HG02798 (cell line): ENCODE measurements at regions not wholly inside any gene's neighbourhood (a gene's known extent, or its start where the extent isn't known, plus 50 kb on each side); places are given as distances from the start of the nearest gene placed in this dataset.
"Not testable (repeated sequence)": the region's sequence is repeated elsewhere in the genome, so short reads cannot be mapped to it uniquely, and the experiment has no call there.

Experiments
- ATAC-seq: cut with Tn5 transposase; IDR thresholded peaks from one replicate; pipeline ENCODE4 v1.9.1; 2021; ENCODE audit warnings: mild to moderate bottlenecking; ENCODE audit not compliant: unreplicated experiment, poor library complexity

DNA sequence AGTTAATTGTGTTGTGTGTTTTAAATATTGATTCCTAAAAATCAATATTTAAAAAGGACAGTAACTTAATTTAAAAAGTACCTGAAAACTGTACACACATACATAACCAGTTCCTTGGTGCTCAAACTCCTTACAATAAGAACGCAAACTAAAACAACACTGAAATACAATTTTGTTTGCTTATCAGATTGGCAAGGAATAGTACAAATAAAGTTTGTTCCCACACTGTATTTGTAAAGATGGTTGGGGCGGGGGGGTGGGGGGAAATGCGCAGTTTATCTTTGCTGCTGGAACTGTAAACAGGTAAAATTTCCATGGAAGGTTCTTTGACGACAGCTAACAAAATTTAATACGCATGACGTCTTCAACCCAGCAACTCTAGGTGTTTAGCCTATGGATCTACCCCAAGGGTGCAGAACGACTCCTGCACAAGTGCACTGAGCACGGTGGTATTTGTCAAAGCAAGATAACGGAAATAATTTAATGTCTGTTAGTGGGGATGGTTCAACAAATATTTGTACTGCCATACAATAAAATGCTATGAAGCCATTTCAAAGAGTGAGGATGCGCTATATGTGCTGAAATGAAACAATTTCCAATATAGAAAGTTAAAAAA, 96.5 kb downstream of the ING1 start:
- ATAC-seq: no peak

DNA sequence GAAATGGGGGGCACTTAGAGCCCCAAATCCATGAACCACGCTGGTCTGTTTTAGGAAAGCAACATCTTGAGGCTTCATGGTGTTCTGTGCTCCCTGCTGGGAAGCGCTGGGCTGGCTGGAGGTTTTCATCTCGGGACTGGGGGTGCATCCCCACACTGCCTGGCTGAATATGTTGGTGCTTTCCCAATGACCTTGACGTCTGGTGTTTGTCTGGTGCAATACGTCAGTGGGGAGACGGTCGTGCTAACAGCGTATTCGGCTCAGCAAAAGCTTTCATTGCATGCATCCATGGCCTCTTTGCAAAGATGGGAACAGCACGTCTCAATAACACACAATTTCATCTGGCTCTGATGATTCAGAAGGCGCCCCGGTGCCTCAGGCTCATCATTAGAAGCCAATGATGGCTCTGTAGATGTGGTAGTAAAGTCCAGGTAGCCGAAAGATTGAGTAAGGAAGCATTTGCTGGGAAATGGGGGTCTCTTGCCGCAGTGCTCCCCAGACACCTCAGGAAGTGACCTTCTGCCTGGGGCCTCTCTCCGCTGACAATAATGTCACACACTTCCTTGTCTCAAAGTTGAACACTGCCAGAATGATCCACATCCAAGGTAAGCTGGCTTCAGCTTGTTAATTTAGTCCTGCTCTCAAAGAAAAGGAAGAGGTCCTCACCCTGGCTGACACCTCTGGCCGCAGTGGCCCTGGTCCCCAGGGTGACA, 97.7 kb downstream of the ING1 start:
- no peak for ATAC-seq

DNA sequence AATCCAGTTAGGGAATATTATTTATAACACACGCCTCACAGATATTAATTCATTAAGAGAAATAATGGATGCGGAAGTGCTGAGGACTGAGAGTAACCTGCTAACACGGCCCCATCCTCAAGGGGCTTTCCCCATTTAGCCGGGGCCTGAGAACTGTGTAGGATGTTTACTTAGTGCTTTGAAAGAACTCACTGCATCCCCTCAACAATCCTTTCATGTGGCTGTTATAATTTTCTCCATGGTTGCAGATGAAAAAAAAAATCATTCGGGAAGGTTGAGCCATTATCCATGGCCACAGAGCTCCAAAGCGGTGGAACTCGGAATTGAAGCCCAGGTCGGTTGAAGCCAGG, 98.2 kb downstream of the ING1 start:
- ATAC-seq: no peak

DNA sequence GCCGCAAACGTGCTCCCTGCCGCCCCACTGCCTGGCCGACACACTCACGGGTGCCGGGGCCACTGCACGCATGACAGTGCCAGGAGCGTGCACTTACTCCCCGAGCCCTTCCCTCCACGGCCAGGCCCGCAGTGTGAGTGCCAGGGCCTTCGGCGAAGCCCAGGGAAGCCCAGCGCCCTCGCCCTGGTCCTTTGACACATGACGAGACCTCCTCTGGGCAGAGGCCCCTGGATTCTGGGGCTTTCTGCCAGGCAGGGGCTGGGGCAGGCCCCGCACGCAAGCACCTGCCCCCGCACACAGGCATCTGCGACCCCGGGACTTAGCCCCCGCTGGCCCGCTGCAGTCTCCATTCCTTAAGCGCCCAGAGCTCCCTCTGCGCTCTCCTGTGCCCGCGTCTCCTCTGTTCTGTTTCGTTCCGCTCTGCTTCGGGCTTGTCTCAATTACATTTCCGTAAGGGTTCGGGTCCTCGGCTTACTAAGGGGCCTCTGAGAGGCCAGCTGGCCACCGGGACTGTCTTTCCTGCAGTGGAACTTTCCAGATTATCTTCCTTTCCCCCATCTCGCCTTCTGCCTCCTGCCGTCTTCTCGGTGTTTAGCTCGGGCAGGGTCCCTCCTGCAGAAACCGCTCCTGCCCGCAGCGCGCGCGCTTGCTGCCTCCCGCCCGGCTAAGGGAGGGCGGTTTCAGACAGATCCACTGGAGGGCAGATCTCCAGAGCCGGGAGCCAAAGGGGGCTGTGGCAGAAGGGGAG, 98.8 kb downstream of the ING1 start:
- ATAC-seq: no peak

DNA sequence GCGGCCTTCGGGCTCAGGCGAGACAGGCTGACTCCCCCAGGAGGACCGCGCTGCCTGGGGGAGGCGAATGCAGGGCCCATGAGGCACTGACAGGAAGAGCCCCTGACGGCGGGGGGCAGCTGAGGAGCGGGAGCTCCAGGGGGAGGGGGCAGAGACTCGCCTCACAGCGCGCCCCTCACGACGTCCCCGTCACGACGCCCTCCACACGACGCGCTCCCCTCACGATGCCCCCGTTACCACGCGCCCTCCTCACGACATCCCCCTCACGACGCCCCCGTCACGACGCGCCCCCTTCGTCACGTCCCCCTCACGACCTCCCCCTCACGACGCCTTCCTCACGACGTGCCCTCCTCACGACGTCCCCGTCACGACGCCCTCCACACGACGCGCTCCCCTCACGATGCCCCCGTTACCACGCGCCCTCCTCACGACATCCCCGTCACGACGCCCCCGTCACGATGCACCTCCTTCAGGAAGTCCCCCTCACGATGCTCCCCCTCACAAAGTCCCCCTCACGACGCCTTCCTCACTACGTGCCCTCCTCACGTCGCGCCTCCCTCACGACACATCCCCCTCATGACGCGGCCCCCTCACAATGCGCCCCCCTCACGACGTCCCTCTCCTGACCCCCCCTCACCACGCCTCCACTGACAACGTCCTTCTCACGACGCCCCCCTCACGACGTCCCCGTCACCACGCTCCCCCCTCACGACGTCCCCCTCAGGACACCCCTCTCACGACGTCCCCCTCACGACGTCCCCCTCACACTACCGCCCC, 99.6 kb downstream of the ING1 start:
- ATAC-seq: no peak

DNA sequence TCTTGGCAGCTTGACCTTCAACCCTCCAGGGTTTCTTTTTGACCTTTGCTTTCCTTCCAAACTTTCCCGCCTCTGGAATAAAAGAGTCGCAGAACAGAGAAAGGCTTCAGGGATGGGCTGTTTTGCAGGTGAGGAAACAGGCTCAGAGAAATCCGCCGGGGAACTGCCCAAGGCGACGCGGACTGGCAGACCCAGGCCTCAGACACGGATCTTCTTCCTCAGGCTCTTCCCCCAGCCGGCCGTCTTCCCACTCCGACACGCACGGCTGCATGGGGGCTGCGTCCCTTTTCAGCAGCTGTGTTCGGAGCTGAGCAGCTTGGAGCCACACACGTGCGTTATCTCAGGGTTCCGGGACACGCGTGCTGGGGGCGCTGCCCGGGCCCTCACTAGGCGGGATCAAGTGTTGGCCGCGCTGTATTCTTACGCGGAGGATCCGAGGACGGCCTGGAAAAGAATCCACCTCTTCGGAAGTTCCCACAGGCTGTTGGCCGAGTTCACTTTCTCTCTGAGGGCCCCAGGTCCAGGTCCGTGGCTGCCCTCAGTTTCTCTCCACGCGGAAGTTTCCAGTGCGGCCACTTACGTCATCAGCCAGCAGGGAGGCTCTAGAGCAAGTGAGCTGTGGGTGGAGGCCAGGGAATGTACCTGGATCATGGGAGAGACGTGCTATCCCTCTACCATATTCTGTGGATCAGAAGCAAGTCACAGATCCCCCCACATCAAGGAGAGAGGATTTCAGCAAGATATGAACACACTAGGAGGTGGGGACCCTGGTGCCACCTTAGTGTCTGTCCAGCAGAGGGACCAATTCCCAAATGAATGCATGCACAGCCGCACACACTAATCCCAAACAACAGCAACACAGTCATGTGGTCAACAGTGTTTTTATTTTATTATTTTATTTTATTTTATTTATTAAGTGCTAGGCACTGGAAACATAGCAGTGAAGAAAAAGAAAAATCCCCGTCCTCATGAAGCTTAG, 100.4 kb downstream of the ING1 start:
- no peak for ATAC-seq

- no peak for ATAC-seq
These were observed 99.2 kb downstream of the ANKRD10 start for GRCh38 chr13:110815471-110816204.

DNA sequence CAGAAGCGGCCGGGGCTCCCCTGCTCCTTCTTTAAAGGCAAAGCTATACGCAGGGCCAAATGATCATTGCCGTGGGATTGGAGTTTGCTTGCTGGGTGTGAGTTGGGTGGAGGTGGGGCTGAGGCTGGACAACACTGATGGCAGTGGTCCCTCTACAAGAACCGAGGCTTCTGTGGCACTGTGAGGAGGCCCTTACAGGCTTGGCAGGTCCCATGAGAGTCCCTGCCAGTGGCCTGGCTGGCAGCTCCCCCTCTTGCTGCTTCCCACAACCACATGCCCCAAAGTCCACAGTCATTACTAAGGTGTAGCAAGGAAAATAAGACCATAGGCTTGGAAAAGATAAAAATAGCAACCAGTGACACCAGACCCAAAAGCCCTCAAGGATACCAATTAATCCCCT, 98.4 kb downstream of the ANKRD10 start:
- ATAC-seq: no peak

GRCh38 chr13:110817143-110817542, 97.7 kb downstream of the ANKRD10 start:
- no peak for ATAC-seq

DNA sequence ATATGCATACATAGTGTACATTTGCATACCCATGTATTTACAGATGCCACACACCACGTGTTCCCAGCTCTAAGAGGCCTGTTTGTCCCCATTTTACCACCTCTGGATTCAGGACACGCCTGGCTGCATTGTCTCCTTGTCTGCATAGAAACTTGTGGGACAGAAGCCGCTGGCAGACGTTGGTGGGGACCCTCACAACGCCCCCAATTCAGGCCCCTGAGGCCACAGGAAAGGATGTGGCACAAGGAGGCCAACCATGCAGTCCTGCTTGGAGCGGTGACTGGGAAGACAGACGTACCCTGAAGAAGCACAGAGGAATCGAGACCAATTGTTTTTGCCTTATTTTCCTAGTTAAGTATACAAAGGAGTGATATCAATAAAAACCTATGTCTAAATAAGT, 96.1 kb downstream of the ANKRD10 start:
- ATAC-seq: no peak

DNA sequence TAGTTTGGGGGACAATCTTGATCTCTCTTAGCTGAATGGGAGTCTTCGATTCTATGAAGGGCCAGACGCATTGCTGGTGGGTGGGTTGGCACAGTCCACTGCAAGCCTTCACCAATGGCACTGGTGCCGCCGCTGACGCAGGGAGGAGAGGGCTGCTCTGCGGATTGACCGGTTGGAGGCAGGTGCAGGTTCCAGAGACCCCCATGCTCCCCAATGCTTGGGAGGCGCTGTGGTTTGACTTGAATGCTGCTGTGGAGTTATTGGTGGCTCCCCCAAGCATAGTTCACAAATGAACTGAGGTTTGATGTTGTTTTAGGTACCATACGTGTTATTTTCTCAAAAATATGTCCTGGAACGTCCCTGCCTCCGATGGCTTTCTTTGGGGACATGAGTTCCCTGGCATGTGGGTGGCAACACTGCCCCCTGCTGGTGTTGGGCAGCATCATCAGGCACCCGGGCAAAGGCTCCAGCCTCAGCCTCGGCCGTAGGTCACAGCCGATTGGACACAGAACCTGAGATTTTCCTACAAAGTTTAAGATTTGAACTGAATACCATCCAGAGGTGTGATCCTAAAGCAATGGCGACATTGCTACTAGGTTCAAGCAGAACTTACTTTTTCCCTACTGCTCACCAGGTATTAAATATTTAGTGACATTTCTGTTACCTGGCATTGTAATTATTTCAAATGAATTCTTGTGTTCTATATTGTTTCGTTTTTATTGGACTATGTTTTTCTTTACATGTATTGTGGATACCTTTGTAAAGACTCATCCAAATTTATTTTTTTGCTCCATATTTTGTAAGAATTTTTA, 95.5 kb downstream of the ANKRD10 start:
- peak; percentile 90 for ATAC-seq

- ATAC-seq: no peak
These were observed 94.5 kb downstream of the ANKRD10 start for GRCh38 chr13:110820322-110820721.

DNA sequence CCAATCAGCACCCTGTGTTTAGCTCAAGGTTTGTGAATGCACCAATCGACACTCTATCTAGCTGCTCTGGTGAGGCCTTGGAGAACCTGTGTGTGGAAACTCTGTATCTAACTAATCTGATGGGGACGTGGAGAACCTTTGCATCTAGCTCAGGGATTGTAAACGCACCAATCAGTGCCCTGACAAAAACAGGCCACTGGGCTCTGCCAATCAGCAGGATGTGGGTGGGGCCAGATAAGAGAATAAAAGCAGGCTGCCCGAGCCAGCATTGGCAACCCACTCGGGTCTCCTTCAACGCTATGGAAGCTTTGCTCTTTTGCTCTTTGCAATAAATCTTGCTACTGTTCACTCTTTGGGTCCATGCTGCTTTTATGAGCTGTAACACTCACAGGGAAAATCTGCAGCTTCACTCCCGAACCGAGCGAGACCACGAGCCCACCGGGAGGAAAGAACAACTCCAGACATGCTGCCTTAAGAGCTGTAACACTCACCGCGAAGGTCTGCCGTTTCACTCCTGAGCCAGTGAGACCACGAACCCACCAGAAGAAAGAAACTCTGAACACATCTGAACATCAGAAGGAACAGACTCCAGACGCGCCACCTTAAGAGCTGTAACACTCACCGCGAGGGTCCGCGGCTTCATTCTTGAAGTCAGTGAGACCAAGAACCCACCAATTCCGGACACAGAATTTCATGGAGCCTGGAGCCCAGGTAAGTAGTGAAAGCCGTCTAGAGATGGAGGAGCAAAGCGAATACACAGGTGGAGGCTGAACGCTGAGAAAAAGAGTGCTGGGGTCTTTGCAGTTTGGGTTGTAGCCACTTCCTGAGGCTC, 92.8 kb downstream of the ANKRD10 start:
- not testable (repeated sequence) for ATAC-seq

DNA sequence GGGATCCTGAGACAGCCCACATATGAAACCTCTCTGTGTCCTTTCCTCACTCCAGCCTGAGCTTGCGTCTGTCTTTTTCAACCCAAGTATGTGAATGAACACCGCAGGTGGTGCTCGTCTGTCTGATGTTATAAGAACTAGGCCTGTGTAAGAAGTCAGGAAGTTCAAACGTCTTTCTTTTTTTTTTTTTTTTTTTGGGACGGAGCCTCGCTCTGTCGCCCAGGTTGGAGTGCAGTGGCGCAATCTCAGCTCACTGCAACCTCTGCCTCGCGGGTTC, 92.3 kb downstream of the ANKRD10 start:
- no peak for ATAC-seq

DNA sequence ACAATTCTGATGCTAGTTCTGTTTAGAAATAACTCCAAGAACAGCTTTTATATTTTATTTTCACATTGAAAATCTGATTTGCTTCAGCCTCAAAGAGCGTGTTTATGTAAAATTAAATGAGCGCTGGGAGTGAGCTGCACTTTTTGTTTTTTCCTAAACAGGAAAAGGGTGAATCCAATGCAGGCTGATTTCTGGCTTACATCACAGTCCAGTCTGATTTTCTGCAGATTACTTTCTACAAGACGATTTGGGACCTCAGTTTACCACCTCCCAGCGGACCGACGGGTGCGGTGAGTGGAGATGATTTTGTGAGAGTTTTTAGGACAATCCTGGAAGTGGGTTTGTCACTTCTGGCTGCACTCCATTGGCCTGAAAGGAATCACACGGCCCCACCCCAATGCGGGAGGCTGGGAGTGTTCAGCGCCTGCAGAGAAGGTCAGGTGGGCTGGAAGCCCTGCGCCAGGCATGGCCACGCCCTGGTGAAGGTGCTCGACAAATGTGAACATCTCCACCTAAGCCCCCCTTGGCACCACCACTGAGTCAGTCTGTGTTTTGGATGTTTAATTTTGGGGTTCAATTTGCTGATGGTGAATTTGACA, 90.1 kb downstream of the ANKRD10 start:
- no peak for ATAC-seq

GRCh38 chr13:110825516-110825915, 89.4 kb downstream of the ANKRD10 start:
- ATAC-seq: no peak

- no peak for ATAC-seq
These were observed 88.8 kb downstream of the ANKRD10 start for GRCh38 chr13:110826101-110826500.
